ENCODE measurements at regions not wholly inside any gene's neighbourhood (a gene's known extent, or its start where the extent isn't known, plus 50 kb on each side); places are given as distances from the start of the nearest gene placed in this dataset.
A peak's percentile ranks its signal among the peaks of the same experiment; 100 is the strongest.

- POLR2A ChIA-PET: no interaction called here
- intact Hi-C loops (cut with micrococcal nuclease): no loop called here
- CTCF ChIA-PET: no interaction called here
Observed at GRCh38 chr2:134087371-134087921, 166.4 kb upstream of the MGAT5 start.

GRCh38 chr2:134089454-134089853 lies 164.4 kb upstream of the MGAT5 start:
- Mint-ChIP-seq H3K27ac (no peak overlapping the region), H3K4me1 (ENCODE audit: low read depth) (no peaks in the 10 kb centered on the region), H3K9me3 (peaks cover 1% of the 10 kb centered on the region), H3K36me3 (no peaks in the 10 kb centered on the region), H3K27me3 (no peaks in the 10 kb centered on the region), H3K4me3 (no peak overlapping the region)
- POLR2A ChIA-PET: no interaction called here
- DNase-seq: no peak
- intact Hi-C loops (cut with micrococcal nuclease): no loop called here
- CTCF ChIA-PET: no interaction called here

More at GRCh38 chr2:134087371-134087921, 166.4 kb upstream of the MGAT5 start:
- Mint-ChIP-seq H3K4me3 (no peak overlapping the region), H3K9me3 (no peaks in the 10 kb centered on the region), H3K4me1 (ENCODE audit: low read depth) (no peaks in the 10 kb centered on the region), H3K27me3 (no peaks in the 10 kb centered on the region), H3K36me3 (no peaks in the 10 kb centered on the region), H3K27ac (no peak overlapping the region)
- DNase-seq: no peak

- Mint-ChIP-seq H3K4me1 (ENCODE audit: low read depth) (no peaks in the 10 kb centered on the region), H3K27ac (no peak overlapping the region), H3K36me3 (no peaks in the 10 kb centered on the region), H3K4me3 (no peak overlapping the region), H3K27me3 (no peaks in the 10 kb centered on the region), H3K9me3 (peaks cover 4% of the 10 kb centered on the region)
- no peak for DNase-seq
- POLR2A ChIA-PET: no interaction called here
- CTCF ChIA-PET: no interaction called here
- intact Hi-C loops (cut with micrococcal nuclease): no loop called here
Observed at GRCh38 chr2:134097740-134098139, 156.1 kb upstream of the MGAT5 start.

- Mint-ChIP-seq H3K27me3 (no peaks in the 10 kb centered on the region), H3K4me3 (no peak overlapping the region), H3K27ac (no peak overlapping the region), H3K4me1 (ENCODE audit: low read depth) (no peaks in the 10 kb centered on the region), H3K36me3 (no peaks in the 10 kb centered on the region), H3K9me3 (peaks cover 4% of the 10 kb centered on the region)
- ChIA-PET POLR2A (interaction anchor here (0.6 kb wide), 1 partner anchor 189 kb away, joined by 4 read pairs; no protein-coding TSS in a partner anchor), CTCF (no interaction called here)
- intact Hi-C loops (cut with micrococcal nuclease): no loop called here
- no peak for DNase-seq
Observed at GRCh38 chr2:134098321-134098720, 155.6 kb upstream of the MGAT5 start.

- peaks cover 4% of the 10 kb centered on the region for H3K9me3 Mint-ChIP-seq
- intact Hi-C loops (cut with micrococcal nuclease): no loop called here
- H3K4me3 Mint-ChIP-seq: no peak overlapping the region
- CTCF ChIA-PET: no interaction called here
- POLR2A ChIA-PET: no interaction called here
- peaks cover 3% of the 10 kb centered on the region for H3K4me1 Mint-ChIP-seq (ENCODE audit: low read depth)
- no peak overlapping the region for H3K27ac Mint-ChIP-seq
- H3K36me3 Mint-ChIP-seq: no peaks in the 10 kb centered on the region
- DNase-seq: no peak
- no peaks in the 10 kb centered on the region for H3K27me3 Mint-ChIP-seq
Observed at GRCh38 chr2:134099273-134099672, 154.6 kb upstream of the MGAT5 start.

- H3K27me3 Mint-ChIP-seq: no peaks in the 10 kb centered on the region
- DNase-seq: no peak
- H3K27ac Mint-ChIP-seq: no peak overlapping the region
- ChIA-PET POLR2A (no interaction called here), CTCF (no interaction called here)
- H3K9me3 Mint-ChIP-seq: no peaks in the 10 kb centered on the region
- no peak overlapping the region for H3K4me3 Mint-ChIP-seq
- peaks cover 13% of the 10 kb centered on the region for H3K4me1 Mint-ChIP-seq (ENCODE audit: low read depth)
- intact Hi-C loops (cut with micrococcal nuclease): no loop called here
- no peaks in the 10 kb centered on the region for H3K36me3 Mint-ChIP-seq
Observed at GRCh38 chr2:134103196-134103595, 150.7 kb upstream of the MGAT5 start.

GRCh38 chr2:134104754-134105153 lies 149.1 kb upstream of the MGAT5 start:
- no peak overlapping the region for H3K4me3 Mint-ChIP-seq
- POLR2A ChIA-PET: no interaction called here
- H3K27ac Mint-ChIP-seq: no peak overlapping the region
- H3K27me3 Mint-ChIP-seq: no peaks in the 10 kb centered on the region
- peaks cover 13% of the 10 kb centered on the region for H3K4me1 Mint-ChIP-seq (ENCODE audit: low read depth)
- CTCF ChIA-PET: interaction anchor here (1.2 kb wide), 1 partner anchor 307 kb away, joined by 3 read pairs; no protein-coding TSS in a partner anchor
- no peaks in the 10 kb centered on the region for H3K36me3 Mint-ChIP-seq
- DNase-seq: peak; percentile 48
- no peaks in the 10 kb centered on the region for H3K9me3 Mint-ChIP-seq
- intact Hi-C loops (cut with micrococcal nuclease): no loop called here

GRCh38 chr2:134107402-134107801 lies 146.5 kb upstream of the MGAT5 start:
- intact Hi-C loops (cut with micrococcal nuclease): no loop called here
- CTCF ChIA-PET: no interaction called here
- peaks cover 13% of the 10 kb centered on the region for H3K4me1 Mint-ChIP-seq (ENCODE audit: low read depth)

GRCh38 chr2:134108113-134108512 lies 145.8 kb upstream of the MGAT5 start:
- Mint-ChIP-seq H3K4me1 (ENCODE audit: low read depth) (peaks cover 13% of the 10 kb centered on the region), H3K36me3 (no peaks in the 10 kb centered on the region), H3K27ac (no peak overlapping the region), H3K4me3 (no peak overlapping the region), H3K27me3 (no peaks in the 10 kb centered on the region), H3K9me3 (peaks cover 2% of the 10 kb centered on the region)
- POLR2A ChIA-PET: no interaction called here
- CTCF ChIA-PET: no interaction called here
- DNase-seq: no peak
- intact Hi-C loops (cut with micrococcal nuclease): no loop called here

More at GRCh38 chr2:134107402-134107801, 146.5 kb upstream of the MGAT5 start:
- DNase-seq: no peak
- Mint-ChIP-seq H3K9me3 (peaks cover 2% of the 10 kb centered on the region), H3K4me3 (no peak overlapping the region), H3K36me3 (no peaks in the 10 kb centered on the region), H3K27ac (no peak overlapping the region), H3K27me3 (no peaks in the 10 kb centered on the region)
- POLR2A ChIA-PET: no interaction called here

GRCh38 chr2:134109246-134109645 lies 144.6 kb upstream of the MGAT5 start:
- POLR2A ChIA-PET: no interaction called here
- no peaks in the 10 kb centered on the region for H3K36me3 Mint-ChIP-seq
- H3K27ac Mint-ChIP-seq: no peak overlapping the region
- intact Hi-C loops (cut with micrococcal nuclease): no loop called here
- peaks cover 2% of the 10 kb centered on the region for H3K9me3 Mint-ChIP-seq
- H3K27me3 Mint-ChIP-seq: no peaks in the 10 kb centered on the region
- no peak overlapping the region for H3K4me3 Mint-ChIP-seq
- CTCF ChIA-PET: interaction anchor here (1.8 kb wide), 1 partner anchor 303 kb away, joined by 4 read pairs; no protein-coding TSS in a partner anchor
- H3K4me1 Mint-ChIP-seq (ENCODE audit: low read depth): peaks cover 11% of the 10 kb centered on the region
- no peak for DNase-seq

GRCh38 chr2:134109725-134110124 lies 144.1 kb upstream of the MGAT5 start:
- no peak for DNase-seq
- Mint-ChIP-seq H3K27me3 (peaks cover under 1% of the 10 kb centered on the region), H3K9me3 (peaks cover 2% of the 10 kb centered on the region), H3K4me3 (no peak overlapping the region), H3K4me1 (ENCODE audit: low read depth) (peaks cover 6% of the 10 kb centered on the region), H3K27ac (no peak overlapping the region), H3K36me3 (no peaks in the 10 kb centered on the region)
- POLR2A ChIA-PET: no interaction called here
- CTCF ChIA-PET: interaction anchor here (1.8 kb wide), 1 partner anchor 303 kb away, joined by 4 read pairs; no protein-coding TSS in a partner anchor
- intact Hi-C loops (cut with micrococcal nuclease): no loop called here

GRCh38 chr2:134110532-134110931 lies 143.3 kb upstream of the MGAT5 start:
- Mint-ChIP-seq H3K27ac (no peak overlapping the region), H3K4me3 (no peak overlapping the region), H3K9me3 (peaks cover 2% of the 10 kb centered on the region), H3K36me3 (no peaks in the 10 kb centered on the region), H3K27me3 (peaks cover 2% of the 10 kb centered on the region), H3K4me1 (ENCODE audit: low read depth) (no peaks in the 10 kb centered on the region)
- POLR2A ChIA-PET: no interaction called here
- CTCF ChIA-PET: no interaction called here
- no peak for DNase-seq
- intact Hi-C loops (cut with micrococcal nuclease): no loop called here

- Mint-ChIP-seq H3K27me3 (peaks cover 4% of the 10 kb centered on the region), H3K36me3 (no peaks in the 10 kb centered on the region), H3K4me3 (no peak overlapping the region), H3K9me3 (no peaks in the 10 kb centered on the region), H3K4me1 (ENCODE audit: low read depth) (peaks cover 26% of the 10 kb centered on the region), H3K27ac (no peak overlapping the region)
- no peak for DNase-seq
- ChIA-PET POLR2A (interaction anchor here (0.6 to 3.8 kb wide), 9 partner anchors 51 to 294 kb away, joined by 3 to 18 read pairs (median 6); no protein-coding TSS in a partner anchor), CTCF (interaction anchor here (0.5 to 7.1 kb wide), 26 partner anchors 10 to 346 kb away, joined by 3 to 111 read pairs (median 7); partner anchors contain the start of gene MGAT5)
- intact Hi-C loops (cut with micrococcal nuclease): loop anchor here (1.0 to 5.0 kb wide), 10 partner anchors 19 to 801 kb away; partner anchors contain the start of gene CCNT2
Observed at GRCh38 chr2:134117676-134118075, 136.2 kb upstream of the MGAT5 start.
